HG02623 (cell line): ENCODE measurements at regions not wholly inside any gene's neighbourhood (a gene's known extent, or its start where the extent isn't known, plus 50 kb on each side); places are given as distances from the start of the nearest gene placed in this dataset.

Experiments
- ATAC-seq: cut with Tn5 transposase; IDR thresholded peaks from one replicate; pipeline ENCODE4 v1.9.1; 2021; ENCODE audit warnings: moderate library complexity; ENCODE audit not compliant: unreplicated experiment

DNA sequence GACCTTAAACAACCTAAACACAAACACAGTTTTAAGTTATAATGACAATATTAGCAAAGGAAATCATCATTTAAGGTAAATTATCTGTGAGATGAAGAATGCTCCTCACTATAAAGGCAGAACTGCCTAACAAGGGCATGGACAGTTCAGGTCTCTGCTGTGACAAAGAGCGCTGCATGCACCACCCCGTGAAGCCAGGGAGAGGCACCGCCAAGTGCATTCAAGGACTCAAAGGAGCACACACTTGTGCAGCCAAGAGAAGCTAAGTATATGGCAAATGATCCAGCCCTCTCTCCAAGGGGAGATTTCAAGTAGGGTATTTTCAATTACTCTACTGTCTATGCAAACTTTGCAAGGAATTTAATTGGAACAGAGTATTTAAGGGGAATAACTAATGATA is 126.0 kb downstream of the RAP2A start:
- no peak for ATAC-seq

DNA sequence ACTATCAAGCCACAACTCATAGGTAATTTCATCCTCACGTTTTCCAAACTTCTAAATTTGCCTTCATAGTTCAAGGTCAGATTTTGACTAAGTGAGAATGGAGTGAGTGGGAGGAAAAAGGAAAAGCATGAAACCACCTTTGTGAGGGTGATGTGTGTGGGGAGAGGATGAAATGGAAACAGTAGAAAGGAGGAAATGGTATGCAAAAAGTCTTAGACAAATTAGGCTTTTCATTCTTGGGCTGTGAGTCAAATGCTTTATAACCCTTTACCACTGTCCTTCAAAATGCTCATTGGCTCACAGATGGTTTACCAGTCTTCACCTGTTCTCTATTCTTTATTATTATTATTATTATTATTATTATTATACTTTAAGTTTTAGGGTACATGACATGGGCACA is 127.2 kb downstream of the RAP2A start:
- ATAC-seq: no peak

DNA sequence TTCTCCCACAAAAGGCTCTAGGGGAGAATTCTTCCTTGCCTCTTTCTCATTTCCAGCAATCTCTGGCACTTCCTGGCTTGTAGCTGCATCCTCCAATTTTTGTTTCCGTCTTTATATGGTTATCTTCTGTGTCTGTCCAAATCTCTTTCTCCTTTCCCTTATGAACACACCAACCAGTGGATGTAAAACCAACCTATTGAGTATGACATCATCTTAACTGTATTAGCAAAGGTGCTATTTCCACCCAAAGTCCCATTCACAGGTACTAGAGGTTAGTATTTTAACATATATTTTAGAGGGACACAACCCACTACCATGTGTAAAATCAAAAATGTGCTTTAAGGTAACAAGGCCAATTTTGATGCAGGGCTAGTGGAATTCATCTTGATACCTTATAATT is 129.0 kb downstream of the RAP2A start:
- no peak for ATAC-seq

DNA sequence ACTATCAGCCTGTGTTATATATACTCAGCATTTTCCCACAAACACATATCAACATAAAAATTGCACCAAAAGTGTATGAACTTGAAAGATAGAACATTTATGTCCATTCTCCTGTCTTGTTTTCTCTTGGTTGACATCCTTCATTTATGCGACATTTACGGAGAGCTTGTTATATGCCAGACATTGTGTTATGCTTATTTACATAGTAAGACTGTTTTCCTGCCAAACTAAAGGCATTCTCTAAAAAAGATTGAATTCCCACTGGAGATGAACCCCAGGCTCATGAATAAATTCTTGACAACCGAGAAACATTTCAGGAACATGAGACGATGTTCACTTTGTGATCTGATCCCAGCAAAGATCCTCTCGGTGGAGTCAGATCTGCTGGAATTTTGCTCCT is 131.0 kb downstream of the RAP2A start:
- ATAC-seq: no peak

DNA sequence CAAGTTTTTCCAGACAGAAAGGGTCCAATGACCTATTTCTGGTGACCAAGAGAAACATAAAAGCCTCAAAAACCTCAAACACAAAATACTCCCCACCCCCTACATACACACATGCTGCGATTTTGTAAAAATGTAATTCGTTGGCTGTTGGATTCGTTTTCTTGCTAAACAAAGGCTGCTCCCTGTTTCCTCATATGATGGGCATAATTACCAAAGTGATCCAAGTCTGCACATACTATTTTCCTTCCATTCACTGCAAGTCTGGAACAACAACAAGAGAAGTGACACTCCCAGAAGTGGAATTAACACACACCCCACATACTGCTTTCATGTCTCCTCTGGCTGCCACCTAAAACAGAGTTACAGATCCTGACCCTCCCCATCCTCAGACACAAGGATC is 131.9 kb downstream of the RAP2A start:
- ATAC-seq: no peak

DNA sequence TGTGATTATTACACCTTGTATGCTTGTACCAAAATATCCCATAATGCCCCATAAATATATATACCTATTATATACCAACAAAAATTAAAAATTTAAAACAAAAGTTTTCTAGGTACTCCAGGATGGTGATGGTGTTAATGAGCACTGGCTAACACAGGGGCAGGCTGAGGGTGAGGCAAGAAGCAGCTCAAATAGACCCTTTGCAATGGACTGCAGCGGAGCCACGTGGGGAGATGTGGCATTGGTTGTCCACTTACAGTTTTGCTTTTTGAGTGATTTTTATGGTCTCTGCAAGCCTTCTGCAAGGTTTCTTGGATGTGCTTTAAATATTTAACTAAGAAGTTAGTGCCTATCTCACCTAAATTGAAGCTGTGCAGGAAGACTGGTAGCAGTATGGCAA is 132.9 kb downstream of the RAP2A start:
- no peak for ATAC-seq

DNA sequence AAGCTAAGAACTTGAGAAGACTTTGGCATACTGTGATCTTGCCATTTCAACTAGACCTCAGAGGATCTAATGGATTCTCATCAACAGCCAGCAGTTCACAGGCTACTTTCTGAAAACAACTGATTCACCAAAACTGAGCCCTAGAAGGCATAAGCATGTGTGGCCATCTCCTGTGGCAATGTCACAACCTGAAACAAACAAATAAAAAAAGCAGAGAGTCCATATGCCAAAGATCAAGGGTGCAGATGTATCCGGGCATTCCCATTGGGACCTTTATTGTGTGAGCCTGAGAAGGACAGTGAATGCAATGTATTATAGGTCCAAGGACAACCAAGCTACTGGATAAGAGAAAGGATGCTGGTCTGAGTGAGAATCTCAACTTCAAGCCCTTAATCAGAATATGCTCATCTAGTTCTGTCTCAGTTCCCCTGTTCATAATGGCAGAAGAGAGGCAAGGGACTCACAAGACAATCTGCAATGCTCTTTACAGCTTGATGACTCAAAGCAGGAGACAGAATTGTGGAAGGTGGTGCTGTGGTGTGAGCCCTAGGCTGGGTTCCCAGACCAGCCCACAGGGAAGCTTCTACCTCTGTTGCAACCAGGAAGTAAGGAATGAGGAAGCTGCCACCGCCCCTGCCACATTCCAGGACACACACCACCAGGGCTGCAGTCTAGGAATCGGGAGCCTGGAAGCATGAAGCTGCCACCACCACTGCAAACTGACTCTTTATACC is 133.7 kb downstream of the RAP2A start:
- peak; percentile 99 for ATAC-seq

DNA sequence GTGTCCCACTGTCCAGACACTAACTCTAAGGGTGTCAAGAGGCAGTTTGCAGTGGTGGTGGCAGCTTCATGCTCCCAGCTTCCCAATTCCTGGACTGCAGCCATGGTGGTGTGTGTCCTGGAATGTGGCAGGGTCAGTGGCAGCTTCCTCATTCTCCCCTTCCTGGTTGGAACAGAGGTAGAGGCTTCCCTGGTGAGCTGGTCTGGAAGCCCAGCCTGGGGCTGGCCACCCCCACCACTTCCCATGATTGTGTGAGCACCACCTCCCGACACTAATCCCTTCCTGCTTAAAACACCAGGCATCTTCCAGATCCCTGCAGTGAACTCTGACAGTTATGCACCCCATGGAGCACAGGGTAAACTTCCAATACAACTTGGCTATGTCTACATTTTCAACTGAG is 134.9 kb downstream of the RAP2A start:
- no peak for ATAC-seq

DNA sequence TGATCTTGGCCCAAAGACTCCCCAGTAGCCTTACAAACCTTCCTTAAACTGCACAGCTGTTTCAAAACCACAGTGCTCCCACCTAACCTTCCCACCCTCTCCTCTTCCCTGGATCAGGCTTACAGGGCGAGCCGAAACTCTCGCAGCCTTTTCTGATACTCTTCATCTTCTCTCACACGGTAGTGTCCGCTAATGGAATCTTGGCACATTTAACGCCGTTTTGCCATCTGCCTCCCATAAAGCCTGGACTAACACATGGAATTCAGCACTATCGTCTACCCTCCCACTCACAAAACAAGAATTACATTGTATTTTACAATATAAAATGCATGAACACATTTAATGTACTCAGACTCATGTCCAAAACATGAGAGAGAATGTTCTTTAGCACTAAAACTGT is 135.9 kb downstream of the RAP2A start:
- no peak for ATAC-seq

DNA sequence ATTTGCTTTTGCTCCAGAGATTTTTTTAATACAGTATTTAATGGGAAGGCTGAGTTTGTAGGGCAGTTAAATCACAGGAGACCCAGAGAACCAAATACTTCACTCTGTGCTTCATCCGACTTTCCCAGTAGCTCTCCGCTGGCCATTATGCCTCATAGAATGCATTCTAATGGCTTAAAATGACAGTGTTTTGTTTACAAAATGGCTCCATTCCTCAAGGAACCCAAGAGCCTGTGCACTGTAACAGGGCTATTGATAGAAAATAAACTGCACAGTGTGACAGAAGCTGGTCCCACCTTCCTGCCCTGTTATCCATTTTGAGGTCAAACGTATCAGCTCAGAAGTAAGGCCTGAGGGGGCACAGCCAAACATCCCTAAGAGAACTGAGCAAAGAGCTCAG is 136.5 kb downstream of the RAP2A start:
- no peak for ATAC-seq

DNA sequence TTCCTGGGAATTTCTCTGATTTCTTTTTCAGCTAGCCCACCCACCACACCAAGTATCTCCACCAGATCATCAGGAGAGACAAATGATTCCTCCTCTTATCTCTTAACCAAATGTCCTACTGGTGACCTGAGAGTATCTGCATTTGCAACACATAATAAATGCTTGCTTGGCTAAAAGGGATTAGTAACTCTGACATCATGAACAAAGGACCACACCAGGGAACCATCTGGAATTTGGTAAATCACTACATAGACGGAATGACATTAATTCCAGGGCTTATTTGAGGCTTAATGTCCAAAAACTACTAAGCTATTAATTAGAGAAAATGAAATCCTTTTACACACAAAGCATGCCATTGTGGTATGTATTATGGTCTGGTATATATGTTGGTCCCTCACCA is 139.0 kb downstream of the RAP2A start:
- no peak for ATAC-seq

DNA sequence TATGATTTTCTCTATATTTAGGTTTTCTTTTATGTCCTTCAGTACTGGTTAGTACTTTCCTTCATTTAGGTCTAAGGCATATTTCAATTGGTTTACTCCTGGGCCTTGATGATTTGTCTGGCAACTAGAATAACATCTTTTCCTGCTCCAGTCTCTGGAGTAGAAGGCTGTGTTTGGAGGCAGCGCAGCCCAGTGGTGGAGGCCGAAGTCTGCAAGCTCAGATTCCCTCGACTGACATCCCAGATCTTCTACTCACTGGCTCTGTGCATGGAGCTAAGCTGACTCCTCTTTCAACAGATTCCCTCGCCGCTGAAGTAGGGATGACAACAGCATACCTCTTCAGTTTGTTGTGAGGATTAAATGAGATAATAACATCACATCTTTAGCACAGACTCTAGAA is 141.0 kb downstream of the RAP2A start:
- peak; percentile 52 for ATAC-seq

DNA sequence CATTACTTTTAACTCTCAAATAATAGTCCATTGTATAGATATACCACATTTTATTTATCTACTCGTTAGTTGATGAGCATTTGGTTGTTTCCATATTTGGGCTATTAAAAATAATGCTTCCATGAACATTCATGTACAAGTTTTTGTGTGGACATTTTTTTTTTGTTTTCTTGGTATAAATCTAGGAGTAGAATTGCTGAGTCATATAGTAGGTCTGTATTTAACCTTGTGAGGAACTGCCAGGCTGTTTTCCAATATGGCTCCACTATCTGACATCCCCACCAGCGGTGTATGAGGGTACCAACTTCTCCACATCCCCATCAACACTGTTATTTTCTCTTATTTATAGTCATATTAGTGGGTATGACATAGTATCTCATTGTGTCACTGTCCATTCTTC is 143.1 kb downstream of the RAP2A start:
- no peak for ATAC-seq

DNA sequence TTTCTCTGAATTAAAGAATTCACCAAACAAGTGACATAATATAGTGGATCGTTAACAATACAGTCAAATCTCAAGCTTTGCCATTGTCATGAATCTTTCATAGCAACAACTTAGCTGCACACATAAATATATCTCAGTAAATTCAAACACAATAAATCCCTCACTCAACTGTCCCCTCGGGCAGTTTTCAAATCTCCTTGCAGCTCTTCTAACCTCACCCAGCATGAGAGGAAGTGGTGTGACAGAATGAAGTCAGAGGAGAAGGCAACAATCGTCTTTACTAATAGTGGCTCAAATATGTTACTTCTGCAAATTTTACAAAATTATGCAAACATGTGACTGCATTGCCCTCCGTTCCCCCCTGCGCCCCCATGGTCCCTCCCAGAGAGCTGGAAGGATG is 148.2 kb downstream of the RAP2A start:
- ATAC-seq: no peak

DNA sequence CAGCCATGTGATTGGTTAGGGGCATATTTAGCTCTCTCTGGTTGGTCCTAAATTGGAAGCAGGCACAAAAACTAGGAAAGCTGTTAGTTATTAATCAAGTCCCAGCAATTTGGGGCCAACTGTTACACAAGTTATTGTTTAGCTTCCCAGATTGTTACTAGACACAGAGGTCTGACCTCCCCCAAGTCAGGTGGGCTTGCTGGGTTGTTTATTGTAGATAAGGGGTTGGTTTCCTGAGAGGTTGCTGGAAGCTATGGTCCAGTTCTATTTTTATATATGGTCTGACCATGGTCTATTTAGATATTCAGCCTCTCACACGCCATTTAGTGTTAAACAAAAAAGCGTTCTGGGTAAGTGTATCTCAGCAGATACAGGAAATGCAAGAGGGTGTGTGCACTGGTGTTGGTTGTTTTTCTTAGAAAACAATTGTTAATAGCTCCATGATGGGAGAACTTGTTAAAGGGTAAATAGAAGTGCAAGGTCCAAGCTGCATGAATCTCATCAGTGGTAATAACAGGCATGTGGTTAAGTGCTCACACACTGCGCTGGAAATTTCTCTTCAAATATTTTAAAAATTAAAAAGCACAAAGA is 150.0 kb downstream of the RAP2A start:
- ATAC-seq: no peak

DNA sequence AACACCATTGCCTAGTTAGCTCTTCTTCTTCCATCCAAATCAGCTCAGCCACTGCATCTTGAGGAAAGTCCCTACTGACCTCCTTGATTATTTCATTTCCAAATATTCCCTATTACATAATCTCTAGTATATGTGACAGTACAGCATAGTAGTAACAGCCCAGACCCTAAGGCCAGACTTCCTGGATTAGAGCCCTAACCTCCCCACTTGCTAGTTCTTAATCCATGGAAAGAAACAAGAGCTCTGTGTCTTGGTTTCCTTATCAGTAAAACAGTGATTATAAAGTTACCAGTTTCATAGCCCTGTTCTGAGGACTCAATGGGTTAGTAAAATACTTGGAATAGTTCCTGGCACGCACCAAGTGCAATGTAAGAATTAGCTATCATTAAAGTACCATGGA is 153.0 kb downstream of the RAP2A start:
- ATAC-seq: no peak

DNA sequence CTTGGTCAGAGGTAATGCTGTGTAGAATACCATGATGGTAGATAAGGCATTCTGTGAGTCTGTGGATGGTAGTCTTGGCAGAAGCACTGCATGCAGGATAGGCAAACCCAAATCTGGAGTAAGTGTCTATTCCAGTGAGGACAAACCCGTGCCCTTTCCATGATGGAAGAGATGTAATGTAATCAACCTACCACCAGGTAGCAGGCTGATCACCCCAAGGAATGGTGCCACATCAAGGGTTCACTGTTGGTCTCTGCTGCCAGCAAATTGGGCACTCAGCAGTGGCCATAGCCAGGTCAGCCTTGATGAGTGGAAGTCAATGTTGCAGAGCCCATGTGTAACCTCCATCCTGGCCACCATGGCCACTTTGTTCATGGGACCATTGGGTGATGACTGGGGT is 155.0 kb downstream of the RAP2A start:
- no peak for ATAC-seq

DNA sequence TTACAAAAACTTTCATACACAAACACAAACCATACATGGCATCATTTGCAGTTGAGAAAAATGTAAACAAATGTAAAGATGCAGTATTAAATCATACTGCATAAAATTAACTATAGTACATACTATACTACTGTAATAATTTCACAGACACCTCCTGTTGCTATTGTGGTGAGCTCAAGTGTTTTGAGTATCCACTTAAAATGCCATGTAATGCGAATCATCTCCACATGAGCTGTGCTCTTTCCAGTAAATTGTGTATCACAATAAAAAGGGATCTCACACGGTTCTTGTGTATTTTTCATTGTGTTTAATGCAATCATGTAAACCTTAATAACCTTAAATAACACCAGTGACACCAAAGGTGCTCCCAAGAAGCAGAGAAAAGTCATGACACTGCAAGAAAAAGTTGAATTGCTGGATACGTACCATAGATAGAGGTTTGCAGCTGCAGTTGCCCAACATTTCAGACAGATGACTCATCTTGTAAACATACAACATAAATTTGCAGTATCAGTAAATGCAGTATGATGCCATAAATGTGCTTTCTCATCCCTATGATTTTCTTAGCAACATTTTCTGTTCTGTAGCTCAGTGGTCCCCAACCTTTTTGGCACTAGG is 166.6 kb downstream of the RAP2A start:
- ATAC-seq: no peak

DNA sequence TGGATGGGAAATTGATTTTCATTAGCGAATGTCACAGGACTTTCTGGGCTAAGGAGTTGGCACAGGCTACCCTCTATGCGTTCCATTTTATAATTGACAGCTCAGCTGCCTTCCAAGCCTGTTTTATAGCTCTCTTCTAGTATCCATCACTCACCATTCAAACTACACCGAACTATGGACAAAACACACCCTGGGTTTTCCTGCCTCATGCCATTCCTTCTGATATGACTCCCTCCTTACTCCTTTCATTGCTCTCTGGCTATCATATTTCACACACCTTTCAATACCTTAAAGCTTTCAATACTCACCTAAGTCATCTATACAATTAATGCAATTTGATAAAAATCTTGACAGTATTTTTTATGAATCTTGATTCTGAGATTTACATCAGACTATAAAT is 181.3 kb downstream of the RAP2A start:
- ATAC-seq: no peak

DNA sequence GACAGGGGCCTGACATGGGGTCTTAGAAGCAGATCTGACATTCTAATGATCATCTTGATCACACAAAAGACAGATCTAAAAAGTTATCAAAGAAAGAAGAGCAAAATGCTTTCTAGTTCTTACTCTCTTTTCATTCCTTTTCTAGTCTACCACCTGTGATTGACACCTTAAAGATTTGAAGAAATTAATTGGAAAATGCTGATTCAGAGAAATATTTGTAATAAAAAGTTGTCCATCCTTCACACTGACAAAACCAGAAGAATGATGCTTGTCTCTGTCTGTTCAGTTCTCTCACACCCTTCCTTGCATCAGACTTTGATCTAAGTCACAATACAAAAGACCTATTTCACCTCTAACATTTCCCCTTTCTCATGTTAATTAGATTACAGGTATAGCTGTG is 182.4 kb downstream of the RAP2A start:
- no peak for ATAC-seq

DNA sequence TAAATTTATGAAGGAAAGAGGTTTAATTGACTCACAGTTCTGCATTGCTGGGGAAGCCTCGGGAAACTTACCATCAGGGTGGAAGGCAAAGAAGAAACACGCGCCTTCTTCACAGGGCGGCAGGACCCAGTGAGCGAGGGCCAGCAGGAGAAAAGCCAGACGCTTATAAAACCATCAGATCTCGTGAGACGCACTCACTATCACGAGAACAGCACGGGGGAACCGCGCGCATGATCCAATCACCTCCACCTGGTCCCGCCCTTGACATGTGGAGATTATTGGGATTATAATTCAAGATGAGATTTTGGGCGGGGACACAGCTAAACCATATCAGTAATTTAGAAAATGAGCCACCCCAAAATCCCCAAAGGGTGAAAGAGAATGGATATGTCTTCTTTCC is 187.1 kb downstream of the RAP2A start:
- ATAC-seq: no peak

DNA sequence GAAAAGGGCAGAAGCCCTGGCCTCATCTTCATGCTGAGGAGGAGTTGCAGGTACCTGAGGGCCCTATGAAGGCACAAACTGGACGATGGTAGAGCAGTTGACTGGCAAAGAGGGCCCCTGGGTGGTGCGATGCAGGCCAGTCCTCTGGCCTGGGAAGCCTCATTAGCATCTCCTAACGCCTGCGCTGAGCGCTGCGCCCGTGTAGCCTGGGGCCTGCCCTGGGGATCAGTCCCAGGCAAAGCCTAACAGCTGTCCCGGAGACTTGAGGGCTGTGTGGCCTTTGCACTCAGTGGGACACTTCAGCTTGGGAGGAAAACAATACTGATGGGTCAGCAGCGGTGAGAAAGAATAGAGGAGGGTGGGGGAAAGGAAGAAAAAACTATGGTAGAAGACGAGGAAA is 187.7 kb downstream of the RAP2A start:
- no peak for ATAC-seq

DNA sequence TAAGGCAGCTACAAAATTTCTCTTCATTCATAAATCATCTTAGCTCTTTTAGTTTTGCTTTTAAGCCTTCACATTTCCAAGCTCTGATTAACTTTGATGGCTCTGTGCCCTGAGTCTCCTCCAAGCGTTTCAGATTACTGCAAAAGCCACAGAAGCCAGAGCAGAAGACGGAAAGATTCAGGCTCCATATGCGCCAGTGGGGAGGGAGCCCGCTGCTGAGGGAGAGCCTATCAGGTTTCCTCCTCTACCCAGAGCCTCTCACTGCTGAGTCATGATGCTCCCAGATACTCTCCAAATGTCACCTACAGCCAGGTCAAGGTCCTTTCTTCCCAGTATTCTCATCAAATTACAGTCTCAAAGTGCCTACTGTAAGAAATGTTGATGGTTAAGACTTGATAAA is 193.6 kb downstream of the RAP2A start:
- ATAC-seq: no peak
